GM12873 (cell line): ENCODE measurements at regions not wholly inside any gene's neighbourhood (a gene's known extent, or its start where the extent isn't known, plus 50 kb on each side); places are given as distances from the start of the nearest gene placed in this dataset.

ENCODE experiments used
- CTCF ChIP-seq: IDR thresholded peaks from 2 replicates; pipeline ENCODE4 v1.5.1; 2012; ENCODE audit warnings: low read depth, mild to moderate bottlenecking, moderate library complexity, low read length, control low read depth; ENCODE audit not compliant: insufficient read depth; ENCODE audit errors: missing control alignments

- no peak for TF ChIP-seq CTCF
These were observed 168.1 kb upstream of the ID2 start for GRCh38 chr2:8513601-8514273.

- no peak for TF ChIP-seq CTCF
These were observed 167.6 kb upstream of the ID2 start for GRCh38 chr2:8514274-8514662.

GRCh38 chr2:8514796-8515758, 166.8 kb upstream of the ID2 start:
- TF ChIP-seq CTCF = no peak

- no peak for TF ChIP-seq CTCF
These were observed 165.9 kb upstream of the ID2 start for GRCh38 chr2:8515864-8516533.

- TF ChIP-seq CTCF = no peak
These were observed 163.9 kb upstream of the ID2 start for GRCh38 chr2:8517850-8518498.

- no peak for TF ChIP-seq CTCF
These were observed 162.7 kb upstream of the ID2 start for GRCh38 chr2:8518979-8519668.
